HepG2 (cell line): ENCODE measurements at regions not wholly inside any gene's neighbourhood (a gene's known extent, or its start where the extent isn't known, plus 50 kb on each side); places are given as distances from the start of the nearest gene placed in this dataset.

Experiments
- CBX1 ChIP-seq: IDR thresholded peaks from one replicate; pipeline ENCODE4 v1.6.1; 2016; ENCODE audit warnings: antibody characterized with exemption, low read depth
- CBX2 ChIP-seq, 2 experiments: fragments of 200-600 bp in 1 of 2; sonication (generic); formaldehyde crosslinking in 1 of 2; IDR thresholded peaks; 2 replicates each; pipeline versions ENCODE4 v1.7.0 to v1.8.1; 2018 to 2022; ENCODE audit warnings: low read depth in 2 of 2, low read length in 1 of 2, mild to moderate bottlenecking in 1 of 2, missing genetic modification reagents in 1 of 2
- CEBPB ChIP-seq: IDR thresholded peaks from 2 replicates; pipeline ENCODE4 v1.6.1; 2011; ENCODE audit warnings: low read depth, low read length, improper control_type of control experiment, borderline replicate concordance
- CTCF ChIP-seq: sonication (generic); formaldehyde crosslinking; IDR thresholded peaks from 2 replicates; pipeline ENCODE4 v1.5.0; 2020; ENCODE audit warnings: mild to moderate bottlenecking, missing genetic modification reagents, moderate library complexity
- KLF16 ChIP-seq, 2 experiments: sonication (generic) in 1 of 2; formaldehyde crosslinking in 1 of 2; IDR thresholded peaks; 2 replicates each; pipeline versions ENCODE4 v1.6.1 to v1.8.0; 2016 to 2023; ENCODE audit warnings: missing genetic modification reagents in 2 of 2, missing compliant biosample characterization in 1 of 2
- RAD21 ChIP-seq: fragments of 450-650 bp; formaldehyde crosslinking; IDR thresholded peaks from 2 replicates; pipeline ENCODE4 v1.5.0; 2020; ENCODE audit warnings: mild to moderate bottlenecking
- RBAK ChIP-seq: sonication (generic); formaldehyde crosslinking; IDR thresholded peaks from 2 replicates; pipeline ENCODE4 v1.5.1; 2020; ENCODE audit warnings: mild to moderate bottlenecking, missing genetic modification reagents
- SP4 ChIP-seq: sonication (generic); formaldehyde crosslinking; IDR thresholded peaks from 2 replicates; pipeline ENCODE4 v1.8.1; 2023; ENCODE audit warnings: mild to moderate bottlenecking, missing genetic modification reagents
- TOE1 ChIP-seq: sonication (generic); formaldehyde crosslinking; IDR thresholded peaks from 2 replicates; pipeline ENCODE4 v1.4.0; 2020; ENCODE audit warnings: mild to moderate bottlenecking, missing genetic modification reagents
- TF ChIP-seq, protein P1 (sequence below): sonication (generic); formaldehyde crosslinking; IDR thresholded peaks from 2 replicates; pipeline ENCODE4 v1.5.0; 2020; ENCODE audit warnings: missing genetic modification reagents, mild to moderate bottlenecking, borderline replicate concordance
- TF ChIP-seq, protein P2 (sequence below): IDR thresholded peaks from 2 replicates; pipeline ENCODE4 v1.6.1; 2012; ENCODE audit warnings: low read length, improper control_type of control experiment
- TF ChIP-seq, protein P3 (sequence below): sonication (generic); formaldehyde crosslinking; IDR thresholded peaks from 2 replicates; pipeline ENCODE4 v1.4.0; 2020; ENCODE audit warnings: missing genetic modification reagents, borderline replicate concordance

DNA sequence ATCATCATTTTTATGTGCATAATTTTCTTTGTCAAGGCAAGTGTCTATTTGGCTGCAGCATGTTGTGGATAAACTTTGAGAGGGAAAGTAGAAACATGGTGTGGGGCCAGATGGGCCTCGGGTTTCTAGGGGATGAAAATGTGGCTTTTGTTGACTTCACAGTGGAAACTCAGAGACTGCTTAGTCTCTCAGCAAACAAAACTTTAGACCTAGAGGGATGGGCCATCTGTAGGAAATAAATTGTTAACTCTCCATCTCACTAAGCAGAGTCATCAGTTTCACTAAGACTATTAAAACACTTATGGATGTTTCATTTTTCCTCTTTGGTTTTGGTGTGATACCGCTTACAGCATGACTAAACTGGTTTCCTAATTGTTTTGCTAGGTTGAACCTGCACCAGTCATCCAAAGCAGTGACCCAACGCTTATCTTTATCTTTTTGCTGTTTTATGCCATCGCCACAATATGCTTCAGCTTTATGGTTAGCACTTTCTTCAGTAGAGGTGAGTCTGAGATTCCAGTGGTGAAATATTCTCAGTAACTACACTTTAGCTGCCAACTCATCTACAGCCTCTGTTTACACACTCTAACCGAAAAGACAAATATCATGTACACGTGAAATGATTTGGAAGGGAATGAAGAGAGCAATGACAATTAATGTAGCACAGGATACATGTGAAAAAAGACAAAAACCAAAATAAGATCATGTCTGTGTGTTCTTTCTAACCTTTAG, 60.6 kb upstream of the CRYM start:
- TF ChIP-seq CBX1 = no peak
- no peak for TF ChIP-seq CBX2 (IDR thresholded peaks at IDR 0.05; ENCODE audit: low read depth, low read length)
- TF ChIP-seq CBX2 (CRISPR knock-in tag; IDR thresholded peaks at IDR 0.05; ENCODE audit: low read depth) = no peak
- TF ChIP-seq CTCF (CRISPR knock-in tag) = no peak
- no peak for TF ChIP-seq CEBPB
- peak; percentile 37; the same call in 1 of the 2 replicates for TF ChIP-seq RAD21 (CRISPR knock-in tag)
- TF ChIP-seq SP4 = no peak
- TF ChIP-seq, protein P1, sequence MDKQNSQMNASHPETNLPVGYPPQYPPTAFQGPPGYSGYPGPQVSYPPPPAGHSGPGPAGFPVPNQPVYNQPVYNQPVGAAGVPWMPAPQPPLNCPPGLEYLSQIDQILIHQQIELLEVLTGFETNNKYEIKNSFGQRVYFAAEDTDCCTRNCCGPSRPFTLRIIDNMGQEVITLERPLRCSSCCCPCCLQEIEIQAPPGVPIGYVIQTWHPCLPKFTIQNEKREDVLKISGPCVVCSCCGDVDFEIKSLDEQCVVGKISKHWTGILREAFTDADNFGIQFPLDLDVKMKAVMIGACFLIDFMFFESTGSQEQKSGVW (CRISPR knock-in tag) = no peak
- no peak for TF ChIP-seq TOE1 (CRISPR knock-in tag)
- TF ChIP-seq, protein P2, sequence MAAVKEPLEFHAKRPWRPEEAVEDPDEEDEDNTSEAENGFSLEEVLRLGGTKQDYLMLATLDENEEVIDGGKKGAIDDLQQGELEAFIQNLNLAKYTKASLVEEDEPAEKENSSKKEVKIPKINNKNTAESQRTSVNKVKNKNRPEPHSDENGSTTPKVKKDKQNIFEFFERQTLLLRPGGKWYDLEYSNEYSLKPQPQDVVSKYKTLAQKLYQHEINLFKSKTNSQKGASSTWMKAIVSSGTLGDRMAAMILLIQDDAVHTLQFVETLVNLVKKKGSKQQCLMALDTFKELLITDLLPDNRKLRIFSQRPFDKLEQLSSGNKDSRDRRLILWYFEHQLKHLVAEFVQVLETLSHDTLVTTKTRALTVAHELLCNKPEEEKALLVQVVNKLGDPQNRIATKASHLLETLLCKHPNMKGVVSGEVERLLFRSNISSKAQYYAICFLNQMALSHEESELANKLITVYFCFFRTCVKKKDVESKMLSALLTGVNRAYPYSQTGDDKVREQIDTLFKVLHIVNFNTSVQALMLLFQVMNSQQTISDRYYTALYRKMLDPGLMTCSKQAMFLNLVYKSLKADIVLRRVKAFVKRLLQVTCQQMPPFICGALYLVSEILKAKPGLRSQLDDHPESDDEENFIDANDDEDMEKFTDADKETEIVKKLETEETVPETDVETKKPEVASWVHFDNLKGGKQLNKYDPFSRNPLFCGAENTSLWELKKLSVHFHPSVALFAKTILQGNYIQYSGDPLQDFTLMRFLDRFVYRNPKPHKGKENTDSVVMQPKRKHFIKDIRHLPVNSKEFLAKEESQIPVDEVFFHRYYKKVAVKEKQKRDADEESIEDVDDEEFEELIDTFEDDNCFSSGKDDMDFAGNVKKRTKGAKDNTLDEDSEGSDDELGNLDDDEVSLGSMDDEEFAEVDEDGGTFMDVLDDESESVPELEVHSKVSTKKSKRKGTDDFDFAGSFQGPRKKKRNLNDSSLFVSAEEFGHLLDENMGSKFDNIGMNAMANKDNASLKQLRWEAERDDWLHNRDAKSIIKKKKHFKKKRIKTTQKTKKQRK = no peak
- TF ChIP-seq, protein P3, sequence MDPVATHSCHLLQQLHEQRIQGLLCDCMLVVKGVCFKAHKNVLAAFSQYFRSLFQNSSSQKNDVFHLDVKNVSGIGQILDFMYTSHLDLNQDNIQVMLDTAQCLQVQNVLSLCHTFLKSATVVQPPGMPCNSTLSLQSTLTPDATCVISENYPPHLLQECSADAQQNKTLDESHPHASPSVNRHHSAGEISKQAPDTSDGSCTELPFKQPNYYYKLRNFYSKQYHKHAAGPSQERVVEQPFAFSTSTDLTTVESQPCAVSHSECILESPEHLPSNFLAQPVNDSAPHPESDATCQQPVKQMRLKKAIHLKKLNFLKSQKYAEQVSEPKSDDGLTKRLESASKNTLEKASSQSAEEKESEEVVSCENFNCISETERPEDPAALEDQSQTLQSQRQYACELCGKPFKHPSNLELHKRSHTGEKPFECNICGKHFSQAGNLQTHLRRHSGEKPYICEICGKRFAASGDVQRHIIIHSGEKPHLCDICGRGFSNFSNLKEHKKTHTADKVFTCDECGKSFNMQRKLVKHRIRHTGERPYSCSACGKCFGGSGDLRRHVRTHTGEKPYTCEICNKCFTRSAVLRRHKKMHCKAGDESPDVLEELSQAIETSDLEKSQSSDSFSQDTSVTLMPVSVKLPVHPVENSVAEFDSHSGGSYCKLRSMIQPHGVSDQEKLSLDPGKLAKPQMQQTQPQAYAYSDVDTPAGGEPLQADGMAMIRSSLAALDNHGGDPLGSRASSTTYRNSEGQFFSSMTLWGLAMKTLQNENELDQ (CRISPR knock-in tag) = 0 out of 2 replicates have a peak, but pooled peaks have one; percentile 43
- no peak for TF ChIP-seq RBAK
- 0 out of 4 replicates have a peak, but pooled peaks have one; percentile 15 to 19 for TF ChIP-seq KLF16 (CRISPR knock-in tag; IDR thresholded peaks at IDR 0.05)
